ENCODE measurements at regions not wholly inside any gene's neighbourhood (a gene's known extent, or its start where the extent isn't known, plus 50 kb on each side); places are given as distances from the start of the nearest gene placed in this dataset.
A peak's percentile ranks its signal among the peaks of the same experiment; 100 is the strongest.

GRCh38 chr6:166809721-166810120 is 146.6 kb downstream of the RNASET2 start:
- peaks cover 28 to 36% (median 31%) of the 10 kb centered on the region in 5 donors for H3K9me3 Mint-ChIP-seq
- ChIA-PET CTCF (no interaction called here), POLR2A (no interaction called here)

DNA sequence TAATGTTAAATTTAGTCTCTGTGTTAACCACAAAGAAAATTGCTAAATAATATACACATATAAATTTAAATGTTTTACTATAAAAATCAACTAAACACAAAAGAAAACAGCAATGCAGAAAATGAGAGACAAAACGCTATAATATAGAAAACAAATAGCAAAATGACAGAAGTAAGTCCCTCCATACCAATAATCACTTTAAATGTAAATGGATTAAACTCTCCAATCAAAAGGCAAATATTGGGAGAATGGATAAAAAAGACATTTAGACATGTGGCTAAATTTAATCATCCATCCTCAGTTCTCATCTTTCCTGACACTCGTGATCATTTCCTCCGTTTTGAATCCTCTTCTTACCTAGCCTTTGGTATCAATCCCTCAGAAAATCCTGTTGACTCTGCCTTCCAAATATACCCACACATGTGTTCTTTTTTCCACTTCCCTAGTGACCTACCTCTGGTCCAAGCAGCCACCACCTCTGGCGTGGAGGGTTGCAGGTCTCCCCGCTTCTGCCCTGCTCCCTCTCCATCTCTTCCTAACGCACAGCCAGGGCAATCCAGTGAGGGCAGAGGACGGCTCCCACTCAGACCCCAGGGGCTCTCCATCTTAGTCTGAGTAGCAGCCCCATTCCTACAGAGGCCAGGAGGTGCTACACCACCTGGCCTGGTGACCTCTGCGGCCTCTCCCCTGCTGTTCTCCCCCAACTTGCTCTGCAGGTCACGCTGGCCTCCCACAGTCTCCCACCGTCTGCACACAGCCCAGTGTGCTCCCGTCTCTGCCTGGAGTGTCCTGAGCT is 149.2 kb downstream of the RNASET2 start:
- Histone ChIP-seq H3K36me3 (ENCODE audit: insufficient read depth, low read length) (no peaks in the 10 kb centered on the region), H3K27ac (ENCODE audit: low read depth, low read length) (no peak overlapping the region), H3K9me3 (ENCODE audit: low read length) (peaks cover 15% of the 10 kb centered on the region), H3K27me3 (ENCODE audit: insufficient read depth, low read length, poor library complexity, severe bottlenecking) (no peaks in the 10 kb centered on the region), H3K4me1 (ENCODE audit: insufficient read depth, low read length) (no peaks in the 10 kb centered on the region), H3K4me3 (ENCODE audit: low read length) (no peak overlapping the region)
- ChIA-PET POLR2A (no interaction called here), CTCF (no interaction called here)
- peaks cover 0 to 3% of the 10 kb centered on the region in 2 donors for H3K27me3 Mint-ChIP-seq
- DNase-seq = no peak
- peaks cover 28 to 39% (median 31%) of the 10 kb centered on the region in 5 donors for H3K9me3 Mint-ChIP-seq
- peak overlapping the region in 1 of 8 donors; percentile 78 for H3K27ac Mint-ChIP-seq
- H3K4me1 Mint-ChIP-seq = no peaks in the 10 kb centered on the region
- no peak overlapping the region for H3K4me3 Mint-ChIP-seq
- peaks cover 1 to 38% (median 6%) of the 10 kb centered on the region in 3 donors for H3K36me3 Mint-ChIP-seq

More at GRCh38 chr6:166809721-166810120, 146.6 kb downstream of the RNASET2 start:
- Mint-ChIP-seq H3K36me3 (peaks cover 1 to 36% (median 4%) of the 10 kb centered on the region in 3 donors), H3K4me1 (no peaks in the 10 kb centered on the region), H3K4me3 (no peak overlapping the region), H3K27ac (no peak overlapping the region), H3K27me3 (peaks cover 0 to 3% of the 10 kb centered on the region in 2 donors)
- no peaks in the 10 kb centered on the region for H3K4me1 ChIP-seq (ENCODE audit: insufficient read depth, low read length)
- no peaks in the 10 kb centered on the region for H3K27me3 ChIP-seq (ENCODE audit: insufficient read depth, low read length, poor library complexity, severe bottlenecking)
- H3K27ac ChIP-seq (ENCODE audit: low read depth, low read length) = no peak overlapping the region
- no peak for DNase-seq
- peaks cover 15% of the 10 kb centered on the region for H3K9me3 ChIP-seq (ENCODE audit: low read length)
- H3K4me3 ChIP-seq (ENCODE audit: low read length) = no peak overlapping the region
- H3K36me3 ChIP-seq (ENCODE audit: insufficient read depth, low read length) = no peaks in the 10 kb centered on the region

- peaks cover 0 to 3% of the 10 kb centered on the region in 2 donors for H3K27me3 Mint-ChIP-seq
- no peaks in the 10 kb centered on the region for H3K4me1 ChIP-seq (ENCODE audit: insufficient read depth, low read length)
- no peak overlapping the region for H3K27ac ChIP-seq (ENCODE audit: low read depth, low read length)
- peaks cover 1 to 38% (median 6%) of the 10 kb centered on the region in 3 donors for H3K36me3 Mint-ChIP-seq
- ChIA-PET CTCF (no interaction called here), POLR2A (no interaction called here)
- H3K4me3 ChIP-seq (ENCODE audit: low read length) = no peak overlapping the region
- no peaks in the 10 kb centered on the region for H3K4me1 Mint-ChIP-seq
- H3K9me3 ChIP-seq (ENCODE audit: low read length) = peaks cover 15% of the 10 kb centered on the region
- H3K27me3 ChIP-seq (ENCODE audit: insufficient read depth, low read length, poor library complexity, severe bottlenecking) = no peaks in the 10 kb centered on the region
- no peak overlapping the region for H3K27ac Mint-ChIP-seq
- H3K36me3 ChIP-seq (ENCODE audit: insufficient read depth, low read length) = no peaks in the 10 kb centered on the region
- H3K9me3 Mint-ChIP-seq = peaks cover 28 to 39% (median 31%) of the 10 kb centered on the region in 5 donors
- DNase-seq = no peak
- H3K4me3 Mint-ChIP-seq = no peak overlapping the region
Measured at GRCh38 chr6:166806217-166806838, 150.0 kb downstream of the RNASET2 start.

GRCh38 chr6:166803471-166803870 is 152.9 kb downstream of the RNASET2 start:
- Histone ChIP-seq H3K4me3 (ENCODE audit: low read length) (no peak overlapping the region), H3K36me3 (ENCODE audit: insufficient read depth, low read length) (no peaks in the 10 kb centered on the region), H3K27me3 (ENCODE audit: insufficient read depth, low read length, poor library complexity, severe bottlenecking) (no peaks in the 10 kb centered on the region), H3K27ac (ENCODE audit: low read depth, low read length) (no peak overlapping the region), H3K4me1 (ENCODE audit: insufficient read depth, low read length) (no peaks in the 10 kb centered on the region), H3K9me3 (ENCODE audit: low read length) (peaks cover 15% of the 10 kb centered on the region)
- Mint-ChIP-seq H3K27ac (no peak overlapping the region), H3K27me3 (peaks cover 0 to 3% of the 10 kb centered on the region in 2 donors), H3K4me3 (no peak overlapping the region), H3K4me1 (no peaks in the 10 kb centered on the region), H3K36me3 (peaks cover 1 to 31% (median 2%) of the 10 kb centered on the region in 3 donors), H3K9me3 (peaks cover 28 to 39% (median 31%) of the 10 kb centered on the region in 5 donors)
- ChIA-PET CTCF (no interaction called here), POLR2A (no interaction called here)
- no peak for DNase-seq

- POLR2A ChIA-PET = no interaction called here
- no peak overlapping the region for H3K4me3 Mint-ChIP-seq
- no peaks in the 10 kb centered on the region for H3K27me3 Mint-ChIP-seq
- Histone ChIP-seq H3K4me3 (ENCODE audit: low read length) (no peak overlapping the region), H3K36me3 (ENCODE audit: insufficient read depth, low read length) (no peaks in the 10 kb centered on the region), H3K27ac (ENCODE audit: low read depth, low read length) (no peak overlapping the region), H3K9me3 (ENCODE audit: low read length) (peaks cover 15% of the 10 kb centered on the region), H3K27me3 (ENCODE audit: insufficient read depth, low read length, poor library complexity, severe bottlenecking) (no peaks in the 10 kb centered on the region), H3K4me1 (ENCODE audit: insufficient read depth, low read length) (no peaks in the 10 kb centered on the region)
- H3K4me1 Mint-ChIP-seq = no peaks in the 10 kb centered on the region
- peaks cover 18 to 28% (median 25%) of the 10 kb centered on the region in 5 donors for H3K9me3 Mint-ChIP-seq
- peaks cover 1 to 22% (median 2%) of the 10 kb centered on the region in 3 donors for H3K36me3 Mint-ChIP-seq
- no peak for DNase-seq
- no peak overlapping the region for H3K27ac Mint-ChIP-seq
- CTCF ChIA-PET = no interaction called here
Measured at GRCh38 chr6:166802401-166802800, 153.9 kb downstream of the RNASET2 start.

GRCh38 chr6:166800137-166800536 is 156.2 kb downstream of the RNASET2 start:
- H3K36me3 Mint-ChIP-seq = peaks cover 0 to 6% (median 3%) of the 10 kb centered on the region in 3 donors
- ChIA-PET CTCF (no interaction called here), POLR2A (no interaction called here)
- H3K27me3 Mint-ChIP-seq = no peaks in the 10 kb centered on the region
- peaks cover 0 to 7% (median 5%) of the 10 kb centered on the region in 5 donors for H3K9me3 Mint-ChIP-seq
- H3K4me3 Mint-ChIP-seq = no peak overlapping the region
- no peak overlapping the region for H3K27ac Mint-ChIP-seq
- Histone ChIP-seq H3K36me3 (ENCODE audit: insufficient read depth, low read length) (no peaks in the 10 kb centered on the region), H3K4me3 (ENCODE audit: low read length) (no peak overlapping the region), H3K4me1 (ENCODE audit: insufficient read depth, low read length) (no peaks in the 10 kb centered on the region), H3K27ac (ENCODE audit: low read depth, low read length) (no peak overlapping the region), H3K27me3 (ENCODE audit: insufficient read depth, low read length, poor library complexity, severe bottlenecking) (no peaks in the 10 kb centered on the region), H3K9me3 (ENCODE audit: low read length) (no peaks in the 10 kb centered on the region)
- H3K4me1 Mint-ChIP-seq = no peaks in the 10 kb centered on the region
- no peak for DNase-seq

GRCh38 chr6:166798652-166799051 is 157.7 kb downstream of the RNASET2 start:
- POLR2A ChIA-PET = no interaction called here
- H3K27ac Mint-ChIP-seq = no peak overlapping the region
- H3K27ac ChIP-seq (ENCODE audit: low read depth, low read length) = no peak overlapping the region
- H3K4me1 Mint-ChIP-seq = no peaks in the 10 kb centered on the region
- no peak overlapping the region for H3K4me3 Mint-ChIP-seq
- no peak for DNase-seq
- H3K27me3 ChIP-seq (ENCODE audit: insufficient read depth, low read length, poor library complexity, severe bottlenecking) = no peaks in the 10 kb centered on the region
- H3K4me3 ChIP-seq (ENCODE audit: low read length) = no peak overlapping the region
- peaks cover 0 to 1% (median 0%) of the 10 kb centered on the region in 3 donors for H3K36me3 Mint-ChIP-seq
- H3K36me3 ChIP-seq (ENCODE audit: insufficient read depth, low read length) = no peaks in the 10 kb centered on the region
- no peaks in the 10 kb centered on the region for H3K9me3 ChIP-seq (ENCODE audit: low read length)
- H3K9me3 Mint-ChIP-seq = no peaks in the 10 kb centered on the region
- H3K27me3 Mint-ChIP-seq = no peaks in the 10 kb centered on the region
- CTCF ChIA-PET = interaction anchor here (0.8 kb wide), 1 partner anchor 25 kb away, joined by 3 read pairs; no protein-coding TSS in a partner anchor
- no peaks in the 10 kb centered on the region for H3K4me1 ChIP-seq (ENCODE audit: insufficient read depth, low read length)

DNA sequence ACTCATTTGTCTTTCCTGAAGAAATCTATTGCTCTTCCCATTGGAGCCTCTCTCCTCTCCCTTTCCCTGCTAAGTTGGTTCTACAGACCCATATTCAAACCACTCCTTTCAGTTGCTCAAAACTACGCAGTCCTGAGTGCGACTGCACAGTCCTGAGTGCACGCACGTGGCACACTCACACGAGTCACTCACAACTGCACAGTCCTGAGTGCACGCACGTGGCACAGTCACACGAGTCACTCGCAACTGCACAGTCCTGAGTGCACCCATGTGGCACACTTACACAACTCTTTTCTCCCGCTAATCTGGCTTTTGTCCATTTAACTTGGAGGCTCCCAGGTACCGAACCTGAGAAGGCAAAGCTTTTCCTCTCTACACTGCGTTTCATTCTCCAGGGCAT is 159.7 kb downstream of the RNASET2 start:
- Histone ChIP-seq H3K27me3 (ENCODE audit: insufficient read depth, low read length, poor library complexity, severe bottlenecking) (no peaks in the 10 kb centered on the region), H3K4me1 (ENCODE audit: insufficient read depth, low read length) (no peaks in the 10 kb centered on the region), H3K36me3 (ENCODE audit: insufficient read depth, low read length) (no peaks in the 10 kb centered on the region), H3K9me3 (ENCODE audit: low read length) (no peaks in the 10 kb centered on the region), H3K27ac (ENCODE audit: low read depth, low read length) (no peak overlapping the region), H3K4me3 (ENCODE audit: low read length) (no peak overlapping the region)
- POLR2A ChIA-PET = no interaction called here
- CTCF ChIA-PET = no interaction called here
- Mint-ChIP-seq H3K4me3 (no peak overlapping the region), H3K9me3 (no peaks in the 10 kb centered on the region), H3K27ac (no peak overlapping the region), H3K4me1 (no peaks in the 10 kb centered on the region), H3K27me3 (no peaks in the 10 kb centered on the region), H3K36me3 (peaks cover 0 to 1% (median 0%) of the 10 kb centered on the region in 3 donors)
- DNase-seq = no peak

Data from CD8-positive, alpha-beta memory T cell (primary cell).